C4-2B (cell line): ENCODE measurements at regions not wholly inside any gene's neighbourhood (a gene's known extent, or its start where the extent isn't known, plus 50 kb on each side); places are given as distances from the start of the nearest gene placed in this dataset.
A peak's percentile ranks its signal among the peaks of the same experiment; 100 is the strongest.

Source experiments
- ZFX ChIP-seq: fragments of 450-650 bp; IDR thresholded peaks from 2 replicates; pipeline ENCODE4 v1.6.1; 2017
- TF ChIP-seq, protein P1 (sequence below): fragments of 450-650 bp; conservative IDR thresholded peaks from 2 replicates; pipeline ENCODE4 v1.5.1; 2017; ENCODE audit warnings: mild to moderate bottlenecking

DNA sequence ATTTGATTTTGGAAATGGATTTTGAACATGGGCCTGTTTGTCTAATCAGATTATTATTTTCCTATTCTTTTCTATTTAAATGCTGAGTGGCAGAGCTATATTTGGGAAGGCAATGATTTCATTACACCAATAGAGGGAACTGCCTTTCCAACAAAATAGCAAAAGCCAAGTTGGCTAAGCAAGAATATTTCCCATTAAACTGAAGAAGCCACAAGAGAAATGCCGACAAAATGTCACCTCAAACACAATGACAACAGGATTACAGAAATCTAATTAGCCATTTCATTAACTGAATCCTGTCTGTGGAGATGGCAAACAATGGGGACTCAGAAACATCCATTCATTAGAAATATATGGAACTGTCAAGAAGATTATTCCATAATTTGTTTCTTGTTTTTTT lies 1593.1 kb upstream of the RAG2 start:
- TF ChIP-seq, protein P1, sequence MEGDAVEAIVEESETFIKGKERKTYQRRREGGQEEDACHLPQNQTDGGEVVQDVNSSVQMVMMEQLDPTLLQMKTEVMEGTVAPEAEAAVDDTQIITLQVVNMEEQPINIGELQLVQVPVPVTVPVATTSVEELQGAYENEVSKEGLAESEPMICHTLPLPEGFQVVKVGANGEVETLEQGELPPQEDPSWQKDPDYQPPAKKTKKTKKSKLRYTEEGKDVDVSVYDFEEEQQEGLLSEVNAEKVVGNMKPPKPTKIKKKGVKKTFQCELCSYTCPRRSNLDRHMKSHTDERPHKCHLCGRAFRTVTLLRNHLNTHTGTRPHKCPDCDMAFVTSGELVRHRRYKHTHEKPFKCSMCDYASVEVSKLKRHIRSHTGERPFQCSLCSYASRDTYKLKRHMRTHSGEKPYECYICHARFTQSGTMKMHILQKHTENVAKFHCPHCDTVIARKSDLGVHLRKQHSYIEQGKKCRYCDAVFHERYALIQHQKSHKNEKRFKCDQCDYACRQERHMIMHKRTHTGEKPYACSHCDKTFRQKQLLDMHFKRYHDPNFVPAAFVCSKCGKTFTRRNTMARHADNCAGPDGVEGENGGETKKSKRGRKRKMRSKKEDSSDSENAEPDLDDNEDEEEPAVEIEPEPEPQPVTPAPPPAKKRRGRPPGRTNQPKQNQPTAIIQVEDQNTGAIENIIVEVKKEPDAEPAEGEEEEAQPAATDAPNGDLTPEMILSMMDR: 0 out of 2 replicates have a peak, but pooled peaks have one; percentile 6
- no peak for TF ChIP-seq ZFX
